GM19328 (cell line): ENCODE measurements at regions not wholly inside any gene's neighbourhood (a gene's known extent, or its start where the extent isn't known, plus 50 kb on each side); places are given as distances from the start of the nearest gene placed in this dataset.
"Not testable (repeated sequence)": the region's sequence is repeated elsewhere in the genome, so short reads cannot be mapped to it uniquely, and the experiment has no call there.

Experiments used
- ATAC-seq: cut with Tn5 transposase; IDR thresholded peaks from one replicate; pipeline ENCODE4 v1.9.1; 2021; ENCODE audit warnings: mild to moderate bottlenecking, moderate library complexity; ENCODE audit not compliant: unreplicated experiment

- no peak for ATAC-seq
Measured at GRCh38 chr3:21036888-21037287, 714.1 kb downstream of the ZNF385D start.

GRCh38 chr3:21028412-21028811 lies 722.6 kb downstream of the ZNF385D start:
- no peak for ATAC-seq

DNA sequence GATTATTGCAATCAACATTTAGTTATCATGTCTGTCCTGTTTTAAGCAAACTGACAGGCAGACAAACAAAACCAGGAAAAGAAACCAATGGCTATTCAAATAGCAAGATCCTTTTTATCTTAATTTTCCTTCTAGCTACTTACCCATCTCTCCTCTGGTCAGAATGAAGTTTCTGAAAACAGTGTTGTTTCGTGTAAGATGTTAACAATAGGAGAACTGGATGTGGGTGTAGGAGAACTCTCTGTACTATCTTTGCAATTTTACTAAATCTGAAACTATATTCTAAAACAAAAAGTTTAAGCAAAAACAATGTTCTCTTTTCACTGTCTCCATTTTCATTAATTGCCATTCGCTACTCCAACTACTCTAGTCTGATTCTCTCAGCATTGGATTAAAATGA lies 726.4 kb downstream of the ZNF385D start:
- ATAC-seq: no peak

GRCh38 chr3:21020681-21021080 lies 730.3 kb downstream of the ZNF385D start:
- ATAC-seq: no peak

- no peak for ATAC-seq
Measured at GRCh38 chr3:21020043-21020442, 731.0 kb downstream of the ZNF385D start.

- no peak for ATAC-seq
Measured at GRCh38 chr3:21017115-21017852, 733.7 kb downstream of the ZNF385D start.

DNA sequence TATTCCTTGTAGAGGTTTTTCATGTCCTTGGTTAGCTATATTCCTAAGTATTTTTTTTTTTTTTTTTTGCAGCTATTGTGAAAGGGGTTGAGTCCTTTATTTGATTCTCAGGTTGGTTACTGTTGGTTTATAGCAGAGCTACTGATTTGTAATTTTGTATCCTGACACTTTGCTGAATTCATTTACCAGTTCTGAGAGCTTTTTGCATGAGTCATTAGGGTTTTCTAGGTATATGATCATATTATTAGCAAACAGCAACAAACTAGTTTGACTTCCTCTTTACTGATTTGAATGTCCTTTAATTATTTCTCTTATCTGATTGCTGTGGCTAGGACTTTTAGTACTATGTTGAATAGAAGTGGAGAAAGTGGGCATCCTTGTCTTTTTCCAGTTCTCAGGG lies 737.4 kb downstream of the ZNF385D start:
- ATAC-seq: no peak

DNA sequence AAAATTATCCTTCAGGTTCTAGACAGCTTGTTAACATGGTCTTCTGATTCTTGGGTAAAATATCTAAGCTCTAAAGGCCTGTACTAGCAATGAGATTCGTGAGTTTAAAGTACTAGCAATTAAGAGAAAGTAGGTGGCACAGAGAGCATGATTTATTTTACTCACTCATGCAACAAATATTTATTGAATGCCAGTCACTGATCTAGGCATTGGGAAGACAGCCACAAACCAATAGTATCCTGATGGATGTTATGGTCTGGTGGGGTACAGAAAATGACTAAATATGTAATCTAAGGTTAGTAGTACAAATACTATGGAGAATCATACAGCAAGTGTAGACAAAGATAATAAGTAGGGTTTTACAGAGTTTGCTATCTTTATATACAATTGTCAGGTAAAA lies 751.3 kb downstream of the ZNF385D start:
- no peak for ATAC-seq

GRCh38 chr3:20997183-20997582 lies 753.8 kb downstream of the ZNF385D start:
- no peak for ATAC-seq

DNA sequence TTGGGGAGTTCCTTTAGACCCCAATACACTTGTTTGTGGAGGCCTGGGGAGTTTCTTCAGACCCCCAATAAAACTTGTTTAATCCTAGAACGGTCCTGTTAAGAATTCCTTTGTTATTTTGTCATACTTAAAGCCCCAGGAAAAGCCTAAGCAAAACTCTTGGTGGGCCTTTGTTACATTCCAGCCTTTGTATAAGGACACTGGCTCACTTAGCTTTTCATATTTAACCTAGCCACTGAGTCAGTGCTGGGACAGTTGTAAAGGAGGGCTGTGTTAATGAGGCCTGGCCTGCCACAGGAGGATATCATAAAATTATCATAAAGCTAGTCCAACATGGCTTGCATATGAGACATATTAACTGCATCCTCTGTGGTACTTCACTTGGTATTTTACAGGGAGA lies 760.1 kb downstream of the ZNF385D start:
- no peak for ATAC-seq

- ATAC-seq: not testable (repeated sequence)
Measured at GRCh38 chr3:20989653-20990052, 761.4 kb downstream of the ZNF385D start.

DNA sequence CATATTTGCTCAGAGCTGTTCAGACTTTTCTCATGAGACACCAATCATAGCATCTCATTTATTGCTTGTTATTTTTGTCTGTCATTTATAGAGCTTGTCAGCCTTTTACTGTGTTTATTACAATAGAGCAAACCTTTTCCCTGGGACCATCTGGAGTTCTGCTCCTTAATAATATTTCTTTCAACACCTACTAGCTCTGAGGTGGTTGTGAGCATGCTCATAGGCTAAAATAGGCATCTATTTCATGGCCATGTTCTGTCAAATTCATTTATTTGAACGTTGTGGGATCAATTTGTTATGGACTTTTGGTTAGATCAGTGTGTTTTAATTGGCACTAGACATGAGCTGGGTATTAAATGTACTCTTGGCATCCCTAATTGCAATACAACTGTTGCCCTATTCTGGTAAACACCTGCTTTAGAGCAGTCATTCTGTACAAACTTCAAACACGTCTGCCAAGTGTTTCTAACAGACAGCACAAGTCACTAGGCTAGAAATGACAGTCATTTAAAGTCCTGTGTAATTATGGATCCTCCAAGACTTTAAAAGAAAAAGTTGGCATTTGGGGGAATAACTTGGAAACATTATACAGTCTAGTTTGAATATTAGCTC lies 766.3 kb downstream of the ZNF385D start:
- ATAC-seq: no peak

GRCh38 chr3:20975188-20975651 lies 775.8 kb downstream of the ZNF385D start:
- ATAC-seq: no peak

DNA sequence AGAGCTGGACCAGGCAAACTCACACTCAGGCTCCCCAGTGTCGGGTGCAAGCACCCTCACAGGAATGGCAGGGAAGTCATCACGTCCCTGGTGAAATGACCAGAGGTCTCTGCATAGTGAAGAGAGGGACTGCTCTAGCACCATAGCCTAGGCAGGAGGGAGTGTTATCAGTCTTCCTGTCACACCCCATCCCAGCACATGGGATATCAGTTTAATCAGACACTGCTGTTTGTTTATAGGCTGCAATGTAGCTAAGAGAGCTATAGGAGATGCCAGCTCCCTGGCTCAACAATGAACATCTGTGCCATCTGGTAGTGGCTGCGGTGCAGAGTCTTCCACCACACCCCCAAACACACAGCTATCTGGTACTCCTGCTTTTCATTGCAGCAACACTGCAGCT lies 776.6 kb downstream of the ZNF385D start:
- no peak for ATAC-seq

- not testable (repeated sequence) for ATAC-seq
Measured at GRCh38 chr3:20970807-20971206, 780.2 kb downstream of the ZNF385D start.

DNA sequence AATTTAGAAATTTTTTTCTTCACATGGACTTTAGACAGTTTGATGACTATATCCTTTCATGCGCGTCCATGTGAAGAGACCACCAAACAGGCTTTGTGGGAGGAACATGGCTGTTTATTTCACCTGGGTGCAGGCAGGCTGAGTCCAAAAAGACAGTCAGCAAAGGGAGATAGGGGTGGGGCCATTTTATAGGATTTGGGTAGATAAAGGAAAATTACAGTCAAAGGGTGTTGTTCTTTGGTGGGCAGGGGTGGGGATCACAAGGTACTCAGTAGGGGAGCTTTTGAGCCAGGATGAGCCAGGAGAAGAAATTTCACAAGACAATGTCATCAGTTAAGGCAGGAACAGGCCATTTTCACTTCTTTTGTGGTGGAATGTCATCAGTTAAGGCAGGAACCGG lies 781.5 kb upstream of the SGO1 start:
- not testable (repeated sequence) for ATAC-seq

DNA sequence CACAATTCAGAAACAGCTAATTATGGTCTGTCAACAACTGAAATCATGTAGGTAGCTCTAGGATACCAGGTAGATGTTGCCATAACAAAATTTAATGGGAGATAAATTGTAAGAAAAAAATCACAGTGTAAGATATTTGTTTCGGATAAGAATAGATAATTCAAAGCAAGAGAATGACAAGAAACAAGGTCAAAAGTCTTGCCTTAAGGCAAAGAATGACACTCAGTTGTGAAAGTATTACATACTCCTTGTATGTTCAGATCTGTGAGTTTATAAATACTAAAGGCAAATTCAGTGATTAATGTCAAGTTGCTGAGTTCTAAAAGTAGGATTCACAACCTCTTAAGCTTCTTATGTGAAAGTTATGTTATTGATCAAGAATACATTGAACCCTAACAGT lies 772.2 kb upstream of the SGO1 start:
- no peak for ATAC-seq

- ATAC-seq: no peak
Measured at GRCh38 chr3:20945892-20946291, 759.9 kb upstream of the SGO1 start.

GRCh38 chr3:20935791-20936190 lies 749.8 kb upstream of the SGO1 start:
- ATAC-seq: no peak

DNA sequence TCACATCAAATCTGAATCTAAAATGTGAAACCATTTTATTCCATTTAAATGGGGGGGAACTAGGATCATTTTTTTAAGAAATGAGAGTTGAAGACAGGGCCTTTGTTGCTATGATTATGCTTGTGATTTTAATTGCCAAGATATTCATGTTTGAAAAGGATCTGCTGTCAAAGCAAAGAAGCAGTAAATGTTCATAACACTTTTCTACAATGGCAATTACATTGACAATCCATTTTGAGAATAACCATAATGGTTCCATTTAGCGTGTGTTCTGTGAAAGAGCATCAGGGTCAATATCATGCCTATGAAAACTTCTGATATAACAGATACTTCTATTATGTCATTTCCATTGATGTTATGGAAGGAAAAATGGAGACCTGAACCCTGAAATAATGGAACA lies 745.8 kb upstream of the SGO1 start:
- no peak for ATAC-seq

DNA sequence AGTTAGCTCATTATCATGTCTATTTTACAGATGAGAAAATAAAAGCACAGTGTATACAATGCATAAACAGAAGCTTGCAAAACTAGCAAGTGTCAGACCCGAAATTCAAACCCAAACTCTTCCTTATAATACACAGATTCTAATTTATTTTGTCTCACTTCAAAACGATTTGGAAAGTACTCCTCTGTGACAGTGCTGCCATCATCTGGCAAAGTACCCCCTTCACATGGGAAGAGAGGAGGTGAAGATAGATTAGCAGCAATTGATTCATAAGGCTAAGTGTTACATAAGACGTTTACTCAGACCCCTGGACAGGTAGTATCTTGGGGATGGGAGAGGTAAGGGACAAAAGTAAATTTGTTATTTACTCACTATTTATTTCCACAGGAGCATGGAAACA lies 744.0 kb upstream of the SGO1 start:
- no peak for ATAC-seq

GRCh38 chr3:20924646-20925385 lies 738.8 kb upstream of the SGO1 start:
- ATAC-seq: no peak
